GM12865 (cell line): ENCODE measurements at regions not wholly inside any gene's neighbourhood (a gene's known extent, or its start where the extent isn't known, plus 50 kb on each side); places are given as distances from the start of the nearest gene placed in this dataset.

Source experiments
- DNase-seq: peaks from one replicate; pipeline ENCODE4 v3.0.0; 2010; ENCODE audit warnings: low read depth
- H3K4me3 ChIP-seq: 2 replicates; pipeline ENCODE4 v1.5.1; 2011; ENCODE audit warnings: mild to moderate bottlenecking, low read depth, low read length, control low read depth
- CTCF ChIP-seq: IDR thresholded peaks from 2 replicates; pipeline ENCODE4 v1.5.1; 2011; ENCODE audit warnings: low read length, control low read depth, low read depth, inconsistent platforms; ENCODE audit not compliant: insufficient read depth; ENCODE audit errors: missing control alignments

- no peak overlapping the region for H3K4me3 ChIP-seq
- DNase-seq, result peak; percentile 40
- no peak for TF ChIP-seq CTCF
Measured at GRCh38 chr22:22746963-22747933, 102.8 kb downstream of the GGTLC2 start.

GRCh38 chr22:22748297-22748743 is 103.9 kb downstream of the GGTLC2 start:
- H3K4me3 ChIP-seq, result no peak overlapping the region
- DNase-seq, result peak; percentile 42
- TF ChIP-seq CTCF, result peak; percentile 54

- no peak overlapping the region for H3K4me3 ChIP-seq
- no peak for TF ChIP-seq CTCF
- DNase-seq, result no peak
Measured at GRCh38 chr22:22748756-22749155, 104.3 kb downstream of the GGTLC2 start.

GRCh38 chr22:22749167-22749758 is 104.8 kb downstream of the GGTLC2 start:
- H3K4me3 ChIP-seq, result no peak overlapping the region
- no peak for DNase-seq
- TF ChIP-seq CTCF, result no peak

- H3K4me3 ChIP-seq, result no peak overlapping the region
- DNase-seq, result no peak
- TF ChIP-seq CTCF, result no peak
Measured at GRCh38 chr22:22750335-22751042, 106.1 kb downstream of the GGTLC2 start.

GRCh38 chr22:22751043-22751603 is 106.7 kb downstream of the GGTLC2 start:
- H3K4me3 ChIP-seq, result no peak overlapping the region
- TF ChIP-seq CTCF, result no peak
- no peak for DNase-seq
